NCI-H748 (cell line): ENCODE measurements at regions not wholly inside any gene's neighbourhood (a gene's known extent, or its start where the extent isn't known, plus 50 kb on each side); places are given as distances from the start of the nearest gene placed in this dataset.

ENCODE experiments used
- DNase-seq: peaks from one replicate; lab custom pipeline; 2025; ENCODE audit not compliant: unreplicated experiment; lab: John Stamatoyannopoulos, UW

GRCh38 chr2:237268004-237268708 lies 145.8 kb downstream of the COL6A3 start:
- no peak for DNase-seq

- DNase-seq, result no peak
Observed at GRCh38 chr2:237269138-237269875, 144.7 kb downstream of the COL6A3 start.

- DNase-seq, result no peak
Observed at GRCh38 chr2:237270520-237270919, 143.4 kb downstream of the COL6A3 start.

DNA sequence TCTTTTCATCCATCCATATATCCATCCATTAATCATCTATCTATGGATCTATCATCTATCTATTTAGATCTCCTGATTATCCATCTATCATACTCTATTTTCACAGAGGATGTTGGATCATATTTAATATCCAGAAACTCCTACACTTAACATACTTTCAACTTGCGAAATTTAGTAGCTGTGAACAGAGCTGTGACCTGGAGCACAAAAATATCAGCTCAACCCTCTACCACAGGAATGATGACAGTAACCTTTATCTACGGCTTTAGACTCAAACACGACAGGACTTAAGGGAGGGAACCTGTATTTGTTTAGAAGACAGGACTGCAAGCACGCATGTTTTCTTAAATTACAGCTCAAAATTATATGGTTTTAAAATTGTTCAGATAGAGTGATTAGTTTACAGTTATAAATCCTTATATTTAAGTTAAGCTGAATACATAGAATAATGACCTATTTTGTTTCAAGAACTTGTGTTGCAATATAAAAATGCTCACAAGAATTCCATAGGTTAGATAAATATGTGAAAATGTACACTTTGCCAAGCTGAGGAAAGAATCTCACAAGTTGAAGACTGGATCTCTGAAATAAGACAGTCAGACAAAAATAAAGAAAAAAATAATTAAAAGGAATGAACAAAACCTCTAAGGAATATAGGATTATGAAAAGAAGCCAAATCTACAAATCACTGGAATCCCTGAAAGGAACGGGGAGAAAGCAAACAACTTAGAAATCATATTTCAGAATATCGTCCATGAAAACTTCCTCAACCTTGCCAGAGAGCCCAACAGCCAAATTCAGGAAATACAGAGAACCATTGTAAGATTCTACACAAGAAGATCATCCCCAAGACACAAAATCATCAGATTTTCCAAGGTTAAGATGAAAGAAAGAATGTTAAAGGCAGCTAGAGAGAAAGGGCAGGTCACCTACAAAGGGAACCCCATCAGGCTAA lies 142.0 kb downstream of the COL6A3 start:
- no peak for DNase-seq
